OCI-LY1 (cell line): ENCODE measurements at regions not wholly inside any gene's neighbourhood (a gene's known extent, or its start where the extent isn't known, plus 50 kb on each side); places are given as distances from the start of the nearest gene placed in this dataset.

Source experiments
- H2AFZ ChIP-seq: fragments of 200-600 bp; sonication (generic), shearing (Covaris generic); 2 replicates; pipeline ENCODE4 v1.6.0; 2014; ENCODE audit warnings: antibody characterized with exemption, mild to moderate bottlenecking, low read length
- H3F3A ChIP-seq: fragments of 200-600 bp; sonication (generic), shearing (Covaris generic); 2 replicates; pipeline ENCODE4 v1.6.0; 2014; ENCODE audit warnings: mild to moderate bottlenecking, antibody characterized with exemption, low read length, moderate library complexity; ENCODE audit not compliant: insufficient read depth
- H3K27ac ChIP-seq: fragments of 200-600 bp; sonication (generic); 2 replicates; pipeline ENCODE4 v1.5.1; 2014; ENCODE audit warnings: low read length, mixed run types, mild to moderate bottlenecking, low read depth; ENCODE audit not compliant: poor library complexity, severe bottlenecking
- H3K27me3 ChIP-seq: fragments of 200-600 bp; sonication (generic); 2 replicates; pipeline ENCODE4 v1.6.0; 2014; ENCODE audit warnings: antibody characterized with exemption, mild to moderate bottlenecking, low read length, moderate library complexity; ENCODE audit not compliant: insufficient read depth
- H3K36me3 ChIP-seq: fragments of 200-600 bp; sonication (generic); 2 replicates; pipeline ENCODE4 v1.6.1; 2014; ENCODE audit warnings: mild to moderate bottlenecking, antibody characterized with exemption, low read length, moderate library complexity, mixed read lengths; ENCODE audit not compliant: insufficient read depth
- H3K4me1 ChIP-seq: fragments of 200-600 bp; sonication (generic); 2 replicates; pipeline ENCODE4 v1.5.1; 2014; ENCODE audit warnings: mild to moderate bottlenecking, low read length, moderate library complexity; ENCODE audit not compliant: insufficient read depth, severe bottlenecking
- H3K4me2 ChIP-seq: fragments of 200-600 bp; sonication (generic), shearing (Covaris generic); 2 replicates; pipeline ENCODE4 v1.6.1; 2014; ENCODE audit warnings: low read length
- H3K4me3 ChIP-seq: fragments of 200-600 bp; sonication (generic); 2 replicates; pipeline ENCODE4 v1.5.1; 2014; ENCODE audit warnings: low read length, low read depth, mild to moderate bottlenecking, mixed read lengths; ENCODE audit not compliant: poor library complexity, severe bottlenecking
- H3K79me2 ChIP-seq: fragments of 200-600 bp; shearing (Covaris generic); 2 replicates; pipeline ENCODE4 v1.6.1; 2016; ENCODE audit warnings: mixed run types, low read length, mixed read lengths; ENCODE audit not compliant: insufficient read depth
- H3K9ac ChIP-seq: fragments of 200-600 bp; sonication (generic), shearing (Covaris generic); 2 replicates; pipeline ENCODE4 v1.6.1; 2014; ENCODE audit warnings: mild to moderate bottlenecking, low read length, mixed read lengths
- H3K9me2 ChIP-seq: fragments of 200-600 bp; sonication (generic), shearing (Covaris generic); 2 replicates; pipeline ENCODE4 v1.6.1; 2014; ENCODE audit warnings: low read depth, mild to moderate bottlenecking, low read length, mixed read lengths
- H3K9me3 ChIP-seq: fragments of 200-600 bp; shearing (Covaris generic); 2 replicates; pipeline ENCODE4 v1.6.1; 2014; ENCODE audit warnings: low read length, mixed read lengths
- H4K20me1 ChIP-seq: fragments of 200-600 bp; sonication (generic), shearing (Covaris generic); 2 replicates; pipeline ENCODE4 v1.6.0; 2016; ENCODE audit warnings: mild to moderate bottlenecking, low read length; ENCODE audit not compliant: insufficient read depth
- EZH2 ChIP-seq: fragments of 200-600 bp; sonication (generic), shearing (Covaris generic); IDR thresholded peaks from 2 replicates; pipeline ENCODE4 v1.8.0; 2017; ENCODE audit warnings: borderline replicate concordance, mixed run types, mild to moderate bottlenecking, antibody characterized with exemption, low read length, moderate library complexity, mixed read lengths
- TF ChIP-seq, protein P1 (sequence below): fragments of 200-600 bp; sonication (generic), shearing (Covaris generic); IDR thresholded peaks from 2 replicates; pipeline ENCODE4 v1.5.1; 2017; ENCODE audit warnings: mild to moderate bottlenecking, antibody characterized with exemption, low read length, moderate library complexity, mixed read lengths

DNA sequence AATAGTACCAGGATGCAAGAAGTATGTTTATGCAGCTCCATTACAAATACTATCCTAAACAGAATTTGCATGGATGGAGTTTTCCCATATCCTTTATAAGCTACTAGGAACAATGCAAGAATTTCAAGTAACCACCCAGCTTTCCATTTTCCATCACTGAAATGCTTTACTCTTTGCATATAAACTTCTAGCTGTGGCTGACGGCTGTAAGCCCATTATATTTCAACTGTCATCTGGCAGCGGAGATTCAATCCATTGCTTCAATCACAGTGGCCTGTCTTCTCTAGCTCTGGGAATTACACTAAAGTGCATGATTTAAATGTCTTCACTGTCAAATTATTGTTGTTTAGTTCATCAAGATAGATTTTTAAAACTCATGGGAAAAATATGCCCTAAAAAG, 64.2 kb upstream of the PAM start:
- TF ChIP-seq EZH2, result no peak
- TF ChIP-seq, protein P1, sequence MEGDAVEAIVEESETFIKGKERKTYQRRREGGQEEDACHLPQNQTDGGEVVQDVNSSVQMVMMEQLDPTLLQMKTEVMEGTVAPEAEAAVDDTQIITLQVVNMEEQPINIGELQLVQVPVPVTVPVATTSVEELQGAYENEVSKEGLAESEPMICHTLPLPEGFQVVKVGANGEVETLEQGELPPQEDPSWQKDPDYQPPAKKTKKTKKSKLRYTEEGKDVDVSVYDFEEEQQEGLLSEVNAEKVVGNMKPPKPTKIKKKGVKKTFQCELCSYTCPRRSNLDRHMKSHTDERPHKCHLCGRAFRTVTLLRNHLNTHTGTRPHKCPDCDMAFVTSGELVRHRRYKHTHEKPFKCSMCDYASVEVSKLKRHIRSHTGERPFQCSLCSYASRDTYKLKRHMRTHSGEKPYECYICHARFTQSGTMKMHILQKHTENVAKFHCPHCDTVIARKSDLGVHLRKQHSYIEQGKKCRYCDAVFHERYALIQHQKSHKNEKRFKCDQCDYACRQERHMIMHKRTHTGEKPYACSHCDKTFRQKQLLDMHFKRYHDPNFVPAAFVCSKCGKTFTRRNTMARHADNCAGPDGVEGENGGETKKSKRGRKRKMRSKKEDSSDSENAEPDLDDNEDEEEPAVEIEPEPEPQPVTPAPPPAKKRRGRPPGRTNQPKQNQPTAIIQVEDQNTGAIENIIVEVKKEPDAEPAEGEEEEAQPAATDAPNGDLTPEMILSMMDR, result no peak
- no peaks in the 10 kb centered on the region for H3K4me1 ChIP-seq
- no peaks in the 10 kb centered on the region for H3K9me2 ChIP-seq
- H3K27me3 ChIP-seq, result no peaks in the 10 kb centered on the region
- no peak overlapping the region for H2AFZ ChIP-seq
- no peaks in the 10 kb centered on the region for H4K20me1 ChIP-seq
- H3K36me3 ChIP-seq, result no peaks in the 10 kb centered on the region
- no peak overlapping the region for H3K4me3 ChIP-seq
- H3K9ac ChIP-seq, result no peak overlapping the region
- no peaks in the 10 kb centered on the region for H3F3A ChIP-seq
- no peaks in the 10 kb centered on the region for H3K9me3 ChIP-seq
- H3K79me2 ChIP-seq, result no peaks in the 10 kb centered on the region
- H3K27ac ChIP-seq, result no peak overlapping the region
- H3K4me2 ChIP-seq, result no peak overlapping the region

DNA sequence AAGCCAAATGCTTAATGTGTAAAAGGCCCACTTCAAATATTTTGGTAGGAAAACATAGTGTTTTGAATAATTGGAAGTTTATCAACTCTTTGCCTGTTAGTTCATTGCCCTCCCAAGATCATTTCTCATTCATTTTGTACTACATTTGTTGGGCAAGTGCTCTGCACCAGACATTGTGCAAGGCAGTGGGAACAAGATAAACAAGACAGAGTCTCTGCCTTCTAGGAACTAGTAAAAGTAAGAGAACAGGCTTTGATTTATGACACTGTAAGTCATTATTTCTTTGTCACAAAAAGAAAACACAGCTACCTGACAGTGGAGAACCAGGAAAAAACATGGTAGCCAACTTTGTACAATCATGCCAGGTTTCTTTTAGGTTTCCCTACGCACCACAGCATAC, 63.7 kb upstream of the PAM start:
- Histone ChIP-seq H3K4me2 (no peak overlapping the region), H3K36me3 (no peaks in the 10 kb centered on the region), H3K27me3 (no peaks in the 10 kb centered on the region), H2AFZ (no peak overlapping the region), H3K9me2 (no peaks in the 10 kb centered on the region), H3K27ac (no peak overlapping the region), H4K20me1 (no peaks in the 10 kb centered on the region), H3K4me3 (no peak overlapping the region), H3K9ac (no peak overlapping the region), H3K79me2 (no peaks in the 10 kb centered on the region), H3K4me1 (no peaks in the 10 kb centered on the region), H3K9me3 (no peaks in the 10 kb centered on the region), H3F3A (no peaks in the 10 kb centered on the region)
- TF ChIP-seq, protein P1, result no peak
- TF ChIP-seq EZH2, result no peak

DNA sequence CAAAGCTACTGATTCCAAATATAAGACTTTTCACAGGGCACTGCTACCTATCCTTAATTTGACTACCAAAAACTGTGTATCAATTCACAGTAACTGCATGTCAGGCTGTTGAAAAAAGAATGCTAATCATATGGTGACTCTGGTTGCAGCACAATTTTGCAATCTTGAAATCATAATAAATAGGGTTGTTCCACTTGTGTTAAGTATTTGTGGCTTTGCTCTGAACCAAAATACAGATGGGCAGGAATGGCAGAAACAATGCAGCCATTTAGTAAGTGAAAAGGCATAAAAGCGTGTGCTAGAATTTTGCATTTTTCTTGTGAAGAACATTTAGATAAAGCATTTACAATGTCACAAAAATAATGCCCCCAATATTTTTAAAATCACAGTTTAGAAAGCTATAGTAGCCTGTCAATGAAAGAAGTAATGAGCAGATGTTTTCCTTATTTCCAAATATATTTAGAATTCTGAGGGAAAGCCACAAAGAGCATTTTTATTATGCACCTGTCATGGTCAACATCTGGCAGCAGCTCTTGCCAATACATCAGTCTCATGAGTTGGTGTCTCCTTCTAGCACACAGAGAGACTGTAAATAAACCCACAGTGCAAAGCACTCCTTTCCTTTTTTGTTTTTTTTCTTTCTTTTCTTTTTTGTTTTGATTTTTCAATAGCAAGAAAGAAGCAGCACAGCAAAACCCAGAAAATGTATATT, 54.8 kb upstream of the PAM start:
- no peak overlapping the region for H3K9ac ChIP-seq
- H3K4me3 ChIP-seq, result no peak overlapping the region
- no peak for TF ChIP-seq EZH2
- TF ChIP-seq, protein P1, result no peak
- H3K4me2 ChIP-seq, result no peak overlapping the region
- H3K9me3 ChIP-seq, result no peaks in the 10 kb centered on the region
- H3K27ac ChIP-seq, result no peak overlapping the region
- H3F3A ChIP-seq, result no peaks in the 10 kb centered on the region
- H2AFZ ChIP-seq, result no peak overlapping the region
- no peaks in the 10 kb centered on the region for H3K9me2 ChIP-seq
- no peaks in the 10 kb centered on the region for H3K27me3 ChIP-seq
- no peaks in the 10 kb centered on the region for H3K36me3 ChIP-seq
- no peaks in the 10 kb centered on the region for H3K4me1 ChIP-seq
- H4K20me1 ChIP-seq, result no peaks in the 10 kb centered on the region
- H3K79me2 ChIP-seq, result no peaks in the 10 kb centered on the region
